Spinal cord (tissue), 9 donors: ENCODE measurements at regions not wholly inside any gene's neighbourhood (a gene's known extent, or its start where the extent isn't known, plus 50 kb on each side); places are given as distances from the start of the nearest gene placed in this dataset.

Experiments
- DNase-seq, 6 donors: peaks; one replicate each; pipeline versions ENCODE4 v3.0.0 to v3.0.0-alpha.2; 2013 to 2015; ENCODE audit warnings: low spot score in 6 of 6, low read depth in 4 of 6
- H3K27ac ChIP-seq: one replicate; pipeline ENCODE4 v1.5.1; 2013; ENCODE audit warnings: low read depth, low read length, control low read depth
- H3K27me3 ChIP-seq: one replicate; pipeline ENCODE4 v1.6.1; 2013; ENCODE audit warnings: low read length; ENCODE audit not compliant: control insufficient read depth, insufficient read depth
- H3K36me3 ChIP-seq: one replicate; pipeline ENCODE4 v1.6.1; 2013; ENCODE audit warnings: low read length; ENCODE audit not compliant: control insufficient read depth, insufficient read depth
- H3K4me1 ChIP-seq: one replicate; pipeline ENCODE4 v1.6.1; 2013; ENCODE audit warnings: low read length; ENCODE audit not compliant: control insufficient read depth, insufficient read depth
- H3K4me3 ChIP-seq: one replicate; pipeline ENCODE4 v1.5.1; 2013; ENCODE audit warnings: low read depth, low read length, control low read depth
- H3K9me3 ChIP-seq: one replicate; pipeline ENCODE4 v1.6.1; 2013; ENCODE audit warnings: low read length; ENCODE audit not compliant: control insufficient read depth, insufficient read depth
- WGBS: methylation state at CpG from one replicate; pipeline ENCODE4 v1.1.5; 2013; ENCODE audit warnings: missing lambda C conversion rate; ENCODE audit not compliant: insufficient coverage; 5-methylcytosine and 5-hydroxymethylcytosine counted together
- donor health status: healthy.

DNA sequence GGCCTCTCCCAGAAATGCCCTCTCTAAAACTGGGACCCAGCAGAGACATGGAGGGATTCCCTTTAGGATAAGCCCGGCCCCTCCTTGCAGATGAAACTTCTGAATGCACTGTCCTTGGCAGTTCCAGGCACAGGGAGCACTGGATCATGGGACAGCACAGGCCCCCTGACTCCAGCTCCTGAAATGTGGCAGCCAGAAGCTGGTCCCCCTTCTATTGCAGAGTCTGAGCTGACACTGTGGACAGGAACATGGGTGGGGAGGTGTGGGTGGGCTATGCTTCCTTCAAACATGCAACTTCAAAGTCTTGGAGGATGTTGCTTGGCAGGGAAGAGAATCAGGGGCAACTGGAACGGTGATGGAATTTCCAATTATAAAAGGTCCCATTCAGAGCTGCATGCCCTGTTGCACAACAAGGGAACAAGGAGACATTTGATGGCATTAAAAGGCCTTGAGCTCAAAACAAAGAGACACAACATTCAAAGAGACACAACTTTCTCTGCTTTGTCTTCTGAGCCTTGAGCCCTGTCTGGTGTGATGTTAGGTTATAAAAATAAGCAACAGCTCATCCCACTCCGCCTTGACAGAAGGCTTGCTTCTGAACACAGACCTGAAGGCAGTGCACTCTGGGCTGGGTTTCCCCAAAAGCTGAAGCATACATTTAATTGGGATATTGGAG lies 239.0 kb downstream of the OSR1 start:
- Histone ChIP-seq H3K27ac (no peak overlapping the region), H3K4me1 (peaks cover 7% of the 10 kb centered on the region), H3K36me3 (no peaks in the 10 kb centered on the region), H3K27me3 (no peaks in the 10 kb centered on the region), H3K9me3 (no peaks in the 10 kb centered on the region), H3K4me3 (no peak overlapping the region)
- DNase-seq, result no peak
- WGBS, result 50% methylated on average over 2 of the region's 3 CpGs

- Histone ChIP-seq H3K4me3 (no peak overlapping the region), H3K36me3 (no peaks in the 10 kb centered on the region), H3K27me3 (no peaks in the 10 kb centered on the region), H3K27ac (no peak overlapping the region), H3K4me1 (peaks cover 7% of the 10 kb centered on the region), H3K9me3 (no peaks in the 10 kb centered on the region)
- DNase-seq, result no peak
- WGBS, result 64% methylated on average over 3 of the region's 4 CpGs
These were observed 241.5 kb downstream of the OSR1 start for GRCh38 chr2:19116918-19117317.

- H3K27me3 ChIP-seq, result no peaks in the 10 kb centered on the region
- no peaks in the 10 kb centered on the region for H3K36me3 ChIP-seq
- peaks cover 3% of the 10 kb centered on the region for H3K4me1 ChIP-seq
- no peak overlapping the region for H3K4me3 ChIP-seq
- no peak overlapping the region for H3K27ac ChIP-seq
- peak in 1 of 6 donors; percentile 31 for DNase-seq
- no peaks in the 10 kb centered on the region for H3K9me3 ChIP-seq
These were observed 243.6 kb downstream of the OSR1 start for GRCh38 chr2:19114754-19115231.

- Histone ChIP-seq H3K4me3 (no peak overlapping the region), H3K27ac (no peak overlapping the region), H3K4me1 (peaks cover 3% of the 10 kb centered on the region), H3K27me3 (no peaks in the 10 kb centered on the region), H3K36me3 (no peaks in the 10 kb centered on the region), H3K9me3 (no peaks in the 10 kb centered on the region)
- WGBS, result no CpG with 5 or more reads among the region's 1 CpG
- DNase-seq, result no peak
These were observed 244.3 kb downstream of the OSR1 start for GRCh38 chr2:19114126-19114525.

GRCh38 chr2:19111354-19111753 lies 247.1 kb downstream of the OSR1 start:
- Histone ChIP-seq H3K9me3 (no peaks in the 10 kb centered on the region), H3K27me3 (no peaks in the 10 kb centered on the region), H3K27ac (no peak overlapping the region), H3K4me1 (peaks cover 3% of the 10 kb centered on the region), H3K36me3 (no peaks in the 10 kb centered on the region), H3K4me3 (no peak overlapping the region)
- no peak for DNase-seq
- WGBS, result no CpG with 5 or more reads among the region's 3 CpGs

DNA sequence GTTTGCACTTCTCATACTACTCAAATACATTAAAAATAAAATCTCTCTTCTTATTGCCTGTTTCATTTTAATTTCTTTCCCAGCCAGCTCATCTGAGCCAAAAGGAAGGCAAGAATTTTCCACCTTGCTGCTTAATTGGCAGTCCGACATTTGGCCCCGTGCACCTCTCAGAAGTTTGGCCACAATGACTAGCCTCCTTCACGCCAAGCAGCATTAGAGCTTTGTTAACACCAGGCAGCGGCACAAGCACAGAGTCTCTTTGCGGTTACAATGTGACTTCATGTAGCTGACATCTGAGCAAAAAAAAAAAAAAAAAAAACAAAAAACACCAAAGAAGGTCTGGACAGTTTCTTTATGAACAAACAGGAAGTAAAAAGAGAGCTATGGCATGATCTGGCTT lies 248.9 kb downstream of the OSR1 start:
- H3K4me1 ChIP-seq, result no peaks in the 10 kb centered on the region
- no peaks in the 10 kb centered on the region for H3K27me3 ChIP-seq
- H3K27ac ChIP-seq, result no peak overlapping the region
- H3K4me3 ChIP-seq, result no peak overlapping the region
- DNase-seq, result peak in 1 of 6 donors; percentile 55
- WGBS, result 49% methylated on average over 3 of the region's 5 CpGs
- no peaks in the 10 kb centered on the region for H3K9me3 ChIP-seq
- no peaks in the 10 kb centered on the region for H3K36me3 ChIP-seq

DNA sequence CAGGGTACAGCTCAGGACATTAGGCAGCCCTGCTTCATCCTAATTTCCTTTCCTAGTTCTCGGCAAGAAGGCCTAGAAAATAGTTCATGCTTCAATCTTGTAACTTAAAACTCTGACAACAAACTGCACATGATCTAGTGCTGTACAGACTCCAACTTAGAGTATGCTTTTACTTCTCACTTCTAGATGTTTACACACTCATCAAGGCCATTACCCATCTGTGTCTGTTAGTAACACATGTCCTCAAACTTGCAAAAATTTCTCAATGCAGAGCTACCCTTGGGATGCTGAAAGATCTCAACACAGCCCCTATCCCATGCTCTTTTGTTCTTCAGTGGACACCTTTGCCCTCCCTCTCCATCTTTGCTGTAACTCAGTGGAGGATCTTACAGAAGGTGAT lies 252.0 kb downstream of the OSR1 start:
- DNase-seq, result peak in 2 of 6 donors; percentile 27 to 79
- no peak overlapping the region for H3K27ac ChIP-seq
- H3K4me3 ChIP-seq, result no peak overlapping the region
- H3K27me3 ChIP-seq, result no peaks in the 10 kb centered on the region
- H3K36me3 ChIP-seq, result no peaks in the 10 kb centered on the region
- H3K4me1 ChIP-seq, result no peaks in the 10 kb centered on the region
- WGBS, result no CpG with 5 or more reads among the region's 1 CpG
- no peaks in the 10 kb centered on the region for H3K9me3 ChIP-seq

- H3K9me3 ChIP-seq, result no peaks in the 10 kb centered on the region
- no CpG with 5 or more reads among the region's 4 CpGs for WGBS
- H3K36me3 ChIP-seq, result no peaks in the 10 kb centered on the region
- H3K4me3 ChIP-seq, result no peak overlapping the region
- H3K4me1 ChIP-seq, result no peaks in the 10 kb centered on the region
- DNase-seq, result no peak
- H3K27ac ChIP-seq, result no peak overlapping the region
- no peaks in the 10 kb centered on the region for H3K27me3 ChIP-seq
These were observed 253.9 kb downstream of the OSR1 start for GRCh38 chr2:19104503-19104902.

DNA sequence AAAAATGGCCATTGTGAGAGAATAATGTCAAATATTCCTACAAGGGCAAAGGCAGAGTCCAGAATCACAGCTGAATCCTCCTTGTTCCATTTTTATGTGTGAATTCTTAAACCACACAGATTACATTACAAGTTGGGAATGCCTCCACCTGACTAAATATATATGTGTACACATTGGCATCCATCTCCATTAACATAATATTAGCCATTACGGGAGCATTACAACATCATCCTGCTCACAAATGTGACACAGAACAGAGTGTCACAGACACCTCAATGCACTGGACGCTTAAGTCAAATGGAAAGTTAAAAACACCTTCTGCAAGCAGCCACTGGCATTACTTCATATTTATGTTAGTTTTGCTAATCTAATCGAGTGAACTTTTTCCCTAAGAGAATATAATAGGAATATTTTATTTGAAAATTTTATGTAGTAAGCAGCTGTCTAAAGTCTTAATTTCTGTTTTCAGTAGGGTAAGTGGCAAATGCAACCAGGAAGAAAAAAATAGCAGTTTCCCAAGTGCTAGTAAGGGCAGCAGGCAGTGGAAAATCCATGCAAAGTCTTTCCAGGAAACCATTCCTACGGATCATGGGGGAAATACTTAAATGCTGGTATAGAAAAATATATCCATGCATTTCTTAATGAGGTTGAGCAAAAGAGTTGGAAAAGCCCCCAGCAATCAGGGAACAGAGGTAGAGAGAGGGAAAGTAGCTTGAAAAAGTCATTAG lies 255.6 kb downstream of the OSR1 start:
- no peaks in the 10 kb centered on the region for H3K36me3 ChIP-seq
- H3K27me3 ChIP-seq, result no peaks in the 10 kb centered on the region
- no peaks in the 10 kb centered on the region for H3K9me3 ChIP-seq
- H3K27ac ChIP-seq, result no peak overlapping the region
- H3K4me3 ChIP-seq, result no peak overlapping the region
- no peak for DNase-seq
- no peaks in the 10 kb centered on the region for H3K4me1 ChIP-seq
- WGBS, result no CpG with 5 or more reads among the region's 4 CpGs

DNA sequence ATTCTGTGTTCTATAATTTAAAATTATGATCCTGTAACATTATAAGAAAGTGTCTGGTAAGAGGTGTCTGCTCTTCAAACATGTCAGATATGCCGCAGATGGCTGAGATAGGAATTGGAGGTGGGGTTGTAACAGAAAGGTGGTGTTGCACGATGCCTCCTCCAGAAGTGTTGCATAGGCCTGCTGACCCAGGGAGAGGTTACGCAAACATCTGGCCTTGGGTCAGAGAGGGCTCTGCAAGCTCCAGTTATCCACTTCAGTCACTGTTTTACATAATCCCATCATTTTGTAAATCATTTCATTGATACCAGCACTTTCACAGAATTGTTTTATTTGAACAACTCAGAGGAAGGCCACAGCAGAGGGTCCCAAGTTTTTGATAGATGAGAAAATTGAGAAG lies 256.5 kb downstream of the OSR1 start:
- Histone ChIP-seq H3K27me3 (no peaks in the 10 kb centered on the region), H3K36me3 (no peaks in the 10 kb centered on the region), H3K27ac (no peak overlapping the region), H3K4me1 (no peaks in the 10 kb centered on the region), H3K4me3 (no peak overlapping the region), H3K9me3 (no peaks in the 10 kb centered on the region)
- DNase-seq, result no peak
- 100% methylated on average over 3 of the region's 3 CpGs for WGBS
